IMR-90 (cell line): ENCODE measurements at regions not wholly inside any gene's neighbourhood (a gene's known extent, or its start where the extent isn't known, plus 50 kb on each side); places are given as distances from the start of the nearest gene placed in this dataset.

Source experiments
- ATAC-seq: fragments of 200-7000 bp; cut with Tn5 transposase; 2 replicates; pipeline ENCODE4 v1.9.1; 2020; ENCODE audit warnings: low read depth, mild to moderate bottlenecking, moderate library complexity
- BruUV-seq: library from RNA; stranded (reverse); fragments of 400-500 nt; replicated peaks from 2 replicates; lab custom pipeline; 2021; lab: Mats Ljungman, UMichigan
- CTCF ChIA-PET: fragments of 300-600 bp; formaldehyde crosslinking; extraction: SDS; loops from one replicate; lab custom pipeline; 2021; ENCODE audit warnings: antibody characterized with exemption; lab: Yijun Ruan, JAX
- POLR2A ChIA-PET: fragments of 300-600 bp; sonication (Branson Sonifier 250); formaldehyde crosslinking; loops from one replicate; lab custom pipeline; 2022; ENCODE audit warnings: antibody characterized with exemption; ENCODE audit not compliant: unreplicated experiment; lab: Charles Lee
- DNase-seq: peaks from one replicate; pipeline ENCODE4 v3.0.0; 2013
- H2AFZ ChIP-seq: replicated peaks from 2 replicates; pipeline ENCODE3; 2013; ENCODE audit warnings: low read length, mild to moderate bottlenecking; ENCODE audit not compliant: poor library complexity
- H2AK5ac ChIP-seq: 2 replicates; pipeline ENCODE4 v1.6.1; 2013; ENCODE audit warnings: low read depth, low read length, inconsistent platforms
- H2AK9ac ChIP-seq: replicated peaks from 2 replicates; pipeline ENCODE3; 2013; ENCODE audit warnings: mild to moderate bottlenecking, low read depth, low read length, moderate library complexity; ENCODE audit not compliant: poor library complexity
- H2BK120ac ChIP-seq: 2 replicates; pipeline ENCODE4 v1.6.1; 2013; ENCODE audit warnings: low read depth, low read length, inconsistent platforms
- H2BK15ac ChIP-seq: 3 replicates; pipeline ENCODE4 v1.6.1; 2013; ENCODE audit warnings: low read depth, low read length, inconsistent platforms
- H2BK20ac ChIP-seq: 2 replicates; pipeline ENCODE4 v1.6.1; 2013; ENCODE audit warnings: low read depth, mild to moderate bottlenecking, inconsistent platforms, low read length, moderate library complexity
- H2BK5ac ChIP-seq: 2 replicates; pipeline ENCODE4 v1.6.1; 2013; ENCODE audit warnings: mild to moderate bottlenecking, low read depth, low read length, inconsistent platforms; ENCODE audit not compliant: poor library complexity, severe bottlenecking
- H3K14ac ChIP-seq: replicated peaks from 2 replicates; pipeline ENCODE4 v1.6.1; 2013; ENCODE audit warnings: low read depth, low read length, inconsistent platforms
- H3K18ac ChIP-seq: 2 replicates; pipeline ENCODE4 v1.6.1; 2013; ENCODE audit warnings: low read depth, low read length, control low read depth
- H3K23ac ChIP-seq: 2 replicates; pipeline ENCODE4 v1.6.1; 2013; ENCODE audit warnings: low read depth, low read length, inconsistent platforms
- H3K27ac ChIP-seq: 2 replicates; pipeline ENCODE4 v1.5.1; 2013; ENCODE audit warnings: mild to moderate bottlenecking, control low read depth, low read length; ENCODE audit not compliant: insufficient read depth
- H3K27me3 ChIP-seq: 2 replicates; pipeline ENCODE4 v1.6.1; 2013; ENCODE audit warnings: low read length; ENCODE audit not compliant: control insufficient read depth, insufficient read depth
- H3K36me3 ChIP-seq: 2 replicates; pipeline ENCODE4 v1.6.1; 2013; ENCODE audit warnings: low read length, mixed read lengths; ENCODE audit not compliant: control insufficient read depth, insufficient read depth
- H3K4ac ChIP-seq: 2 replicates; pipeline ENCODE4 v1.6.1; 2013; ENCODE audit warnings: low read depth, low read length, inconsistent platforms
- H3K4me1 ChIP-seq: 2 replicates; pipeline ENCODE4 v1.6.1; 2013; ENCODE audit warnings: low read length, mixed read lengths; ENCODE audit not compliant: control insufficient read depth, insufficient read depth
- H3K4me2 ChIP-seq: 2 replicates; pipeline ENCODE4 v1.6.1; 2013; ENCODE audit warnings: low read depth, mild to moderate bottlenecking, control low read depth, low read length, moderate library complexity
- H3K4me3 ChIP-seq: 2 replicates; pipeline ENCODE4 v1.5.1; 2013; ENCODE audit warnings: low read depth, mild to moderate bottlenecking, control low read depth, low read length, moderate library complexity; ENCODE audit not compliant: insufficient read depth
- H3K56ac ChIP-seq: 2 replicates; pipeline ENCODE4 v1.6.1; 2013; ENCODE audit warnings: low read length, inconsistent platforms; ENCODE audit not compliant: insufficient read depth; ENCODE audit errors: extremely low read depth
- H3K79me1 ChIP-seq, 2 experiments: 2 replicates each; pipeline ENCODE4 v1.6.1; 2013; ENCODE audit warnings: low read length in 2 of 2, inconsistent platforms in 1 of 2, low read depth in 1 of 2
- H3K9ac ChIP-seq: 2 replicates; pipeline ENCODE4 v1.6.1; 2013; ENCODE audit warnings: low read depth, low read length, control low read depth
- H3K9me1 ChIP-seq: 2 replicates; pipeline ENCODE4 v1.6.1; 2013; ENCODE audit warnings: low read length, inconsistent platforms; ENCODE audit not compliant: insufficient read depth
- H3K9me3 ChIP-seq: 2 replicates; pipeline ENCODE4 v1.6.1; 2013; ENCODE audit warnings: low read length; ENCODE audit not compliant: control insufficient read depth, insufficient read depth
- H4K20me1 ChIP-seq: 2 replicates; pipeline ENCODE4 v1.6.1; 2013; ENCODE audit warnings: low read length, inconsistent platforms; ENCODE audit not compliant: insufficient read depth
- H4K5ac ChIP-seq: 2 replicates; pipeline ENCODE4 v1.6.1; 2013; ENCODE audit warnings: mild to moderate bottlenecking, low read depth, low read length, control low read depth
- H4K8ac ChIP-seq, 2 experiments: 2 replicates each; pipeline ENCODE4 v1.6.1; 2013; ENCODE audit warnings: low read depth in 2 of 2, low read length in 2 of 2, control low read depth in 1 of 2, inconsistent platforms in 1 of 2
- H4K91ac ChIP-seq: 2 replicates; pipeline ENCODE4 v1.6.1; 2013; ENCODE audit warnings: low read depth, low read length, inconsistent platforms; ENCODE audit not compliant: insufficient read depth
- RAD21 ChIP-seq: IDR thresholded peaks from 2 replicates; pipeline ENCODE4 v1.6.1; 2012; ENCODE audit warnings: low read length, improper control_type of control experiment
- WGBS, 2 experiments: methylation state at CpG; one replicate each; pipeline versions ENCODE4 v1.1.5 to v1.1.7; 2013; ENCODE audit warnings: missing lambda C conversion rate in 2 of 2; ENCODE audit not compliant: insufficient read length in 1 of 2; ENCODE audit errors: extremely low coverage in 2 of 2; 5-methylcytosine and 5-hydroxymethylcytosine counted together
- dilution Hi-C: fragments of 300-500 bp; cut with HindIII; formaldehyde crosslinking; loops from one replicate; pipeline ENCODE4 v1.14.3; 2018; ENCODE audit warnings: low sequenced_read_pairs; ENCODE audit not compliant: unreplicated experiment
- in situ Hi-C: fragments of 300-500 bp; cut with MboI; formaldehyde crosslinking; loops from 3 replicates; pipeline ENCODE4 v1.14.3; 2019; ENCODE audit warnings: low sequenced_read_pairs, inconsistent platforms, mixed read lengths
- intact Hi-C: fragments of 100-400 bp; cut with micrococcal nuclease; formaldehyde crosslinking; loops from 2 replicates; pipeline ENCODE4 v1.10.0; 2022

DNA sequence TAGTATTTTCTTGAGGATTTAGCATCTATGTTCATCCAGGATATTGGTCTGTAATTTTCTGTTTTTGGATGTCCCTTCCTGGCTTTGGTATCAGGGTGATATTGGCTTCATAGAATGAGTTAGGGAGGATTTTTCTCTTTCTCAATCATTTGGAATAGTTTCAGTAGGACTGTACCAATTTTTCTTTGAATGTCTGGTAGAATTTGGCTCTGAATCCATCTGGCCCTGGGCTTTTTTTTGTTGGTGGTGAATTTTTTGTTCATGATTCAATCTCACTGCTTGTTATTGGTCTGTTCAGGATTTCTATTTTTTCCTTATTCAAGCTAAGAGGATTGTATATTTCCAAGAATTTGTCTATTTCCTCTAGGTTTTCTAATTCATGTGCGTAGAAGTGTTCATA lies 192.7 kb downstream of the KIF20B start:
- dilution Hi-C loops (no loop called here), intact Hi-C loops (no loop called here), in situ Hi-C loops (no loop called here)
- Histone ChIP-seq H4K8ac (no peak overlapping the region), H2BK5ac (no peak overlapping the region), H2BK15ac (no peak overlapping the region), H3K36me3 (no peaks in the 10 kb centered on the region), H3K9ac (no peak overlapping the region), H3K27me3 (no peaks in the 10 kb centered on the region; the same call in 1 of the 2 replicates), H2AFZ (no peak overlapping the region), H4K5ac (no peak overlapping the region), H3K4me1 (no peaks in the 10 kb centered on the region), H3K9me3 (no peaks in the 10 kb centered on the region), H2BK120ac (no peak overlapping the region), H3K14ac (no peak overlapping the region), H2AK9ac (no peak overlapping the region), H3K4ac (no peak overlapping the region), H2AK5ac (no peak overlapping the region), H3K23ac (no peak overlapping the region), H3K79me1 (no peaks in the 10 kb centered on the region), H3K4me2 (no peak overlapping the region), H3K27ac (no peak overlapping the region), H3K18ac (no peak overlapping the region), H3K9me1 (no peaks in the 10 kb centered on the region; the same call in 1 of the 2 replicates), H4K20me1 (no peaks in the 10 kb centered on the region), H4K91ac (no peak overlapping the region), H3K4me3 (no peak overlapping the region), H3K56ac (no peak overlapping the region), H2BK20ac (no peak overlapping the region)
- POLR2A ChIA-PET, result no interaction called here
- BruUV-seq, result no TSS peak
- no peak for TF ChIP-seq RAD21
- DNase-seq (no peak), ATAC-seq (no peak)
- no CpG with 5 or more reads among the region's 1 CpG for WGBS, 2 experiments
- CTCF ChIA-PET, result no interaction called here
